Mucosa of stomach (tissue), 1 donor: ENCODE measurements at regions not wholly inside any gene's neighbourhood (a gene's known extent, or its start where the extent isn't known, plus 50 kb on each side); places are given as distances from the start of the nearest gene placed in this dataset.

Experiments
- H3K27me3 ChIP-seq: one replicate; pipeline ENCODE4 v1.7.0; 2013; ENCODE audit warnings: mild to moderate bottlenecking, low read length; ENCODE audit not compliant: control insufficient read depth, insufficient read depth
- H3K36me3 ChIP-seq: one replicate; pipeline ENCODE4 v1.7.0; 2013; ENCODE audit warnings: low read length; ENCODE audit not compliant: control insufficient read depth, insufficient read depth
- H3K4me1 ChIP-seq: one replicate; pipeline ENCODE4 v1.7.0; 2013; ENCODE audit warnings: mild to moderate bottlenecking, low read length; ENCODE audit not compliant: control insufficient read depth, insufficient read depth
- H3K4me3 ChIP-seq: one replicate; pipeline ENCODE4 v1.7.0; 2013; ENCODE audit warnings: low read length
- H3K9ac ChIP-seq: one replicate; pipeline ENCODE4 v1.7.0; 2013; ENCODE audit warnings: mild to moderate bottlenecking, low read length, moderate library complexity
- H3K9me3 ChIP-seq: one replicate; pipeline ENCODE4 v1.7.0; 2013; ENCODE audit warnings: mild to moderate bottlenecking, low read length, moderate library complexity; ENCODE audit not compliant: control insufficient read depth
- donor health status: Pancreatic carcinoma.

DNA sequence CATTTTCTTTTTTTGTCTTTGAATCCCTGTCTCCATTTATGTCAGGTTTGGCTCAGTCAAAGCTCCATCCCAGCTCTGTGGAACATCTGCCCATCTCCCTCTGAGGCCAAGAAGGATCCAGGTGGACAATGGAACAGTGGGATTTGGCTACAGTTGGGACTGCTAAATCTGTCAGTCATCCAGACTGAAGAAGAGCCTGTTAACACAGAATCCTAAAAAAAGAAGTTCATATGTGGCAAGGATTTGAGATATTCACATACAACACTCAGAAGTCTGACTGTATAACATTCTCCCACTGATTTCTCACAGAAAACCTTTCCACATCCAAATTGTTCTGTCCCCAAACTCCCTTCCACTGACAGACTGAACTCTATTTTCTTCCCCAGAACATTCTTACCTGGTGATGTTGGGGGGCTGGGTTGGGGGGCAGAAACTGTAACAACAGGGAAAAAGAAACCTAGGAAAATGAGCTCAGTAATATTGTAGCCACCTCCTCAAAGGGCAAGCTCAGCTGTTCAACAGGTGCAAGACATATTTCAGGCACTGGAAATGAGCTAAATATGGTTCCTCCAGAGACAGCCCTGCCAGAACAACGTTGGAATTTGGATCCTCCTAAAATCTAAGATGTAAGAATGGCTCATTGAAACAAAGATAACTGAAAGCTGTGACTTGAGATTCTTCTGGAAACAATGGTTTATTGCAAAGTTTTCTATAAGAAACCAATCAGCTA is 301.5 kb upstream of the CDH5 start:
- no peak overlapping the region for H3K4me3 ChIP-seq
- H3K9ac ChIP-seq = no peak overlapping the region
- no peaks in the 10 kb centered on the region for H3K27me3 ChIP-seq
- no peaks in the 10 kb centered on the region for H3K9me3 ChIP-seq
- no peaks in the 10 kb centered on the region for H3K4me1 ChIP-seq
- no peaks in the 10 kb centered on the region for H3K36me3 ChIP-seq

DNA sequence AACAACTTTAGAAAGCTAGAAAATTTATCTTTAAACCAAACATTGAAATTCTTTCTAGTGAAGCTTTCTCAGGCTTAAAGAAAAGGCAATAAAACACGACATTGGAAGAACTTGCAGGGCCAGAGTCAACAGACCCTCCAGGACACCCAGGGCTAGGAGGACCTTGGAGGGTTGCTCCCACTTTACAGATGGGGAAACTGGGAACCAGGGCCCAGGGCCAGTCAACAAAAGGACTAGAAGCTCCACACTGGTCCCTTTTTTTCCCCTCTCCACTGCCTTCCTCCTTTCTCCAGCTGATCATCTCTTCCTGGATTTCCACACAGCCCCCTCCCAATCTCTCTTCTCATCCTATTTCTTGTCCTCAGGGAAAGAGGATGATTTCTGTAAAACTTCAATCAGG is 307.7 kb upstream of the CDH5 start:
- H3K4me1 ChIP-seq = no peaks in the 10 kb centered on the region
- H3K36me3 ChIP-seq = no peaks in the 10 kb centered on the region
- H3K9ac ChIP-seq = no peak overlapping the region
- no peaks in the 10 kb centered on the region for H3K27me3 ChIP-seq
- no peak overlapping the region for H3K4me3 ChIP-seq
- no peaks in the 10 kb centered on the region for H3K9me3 ChIP-seq

DNA sequence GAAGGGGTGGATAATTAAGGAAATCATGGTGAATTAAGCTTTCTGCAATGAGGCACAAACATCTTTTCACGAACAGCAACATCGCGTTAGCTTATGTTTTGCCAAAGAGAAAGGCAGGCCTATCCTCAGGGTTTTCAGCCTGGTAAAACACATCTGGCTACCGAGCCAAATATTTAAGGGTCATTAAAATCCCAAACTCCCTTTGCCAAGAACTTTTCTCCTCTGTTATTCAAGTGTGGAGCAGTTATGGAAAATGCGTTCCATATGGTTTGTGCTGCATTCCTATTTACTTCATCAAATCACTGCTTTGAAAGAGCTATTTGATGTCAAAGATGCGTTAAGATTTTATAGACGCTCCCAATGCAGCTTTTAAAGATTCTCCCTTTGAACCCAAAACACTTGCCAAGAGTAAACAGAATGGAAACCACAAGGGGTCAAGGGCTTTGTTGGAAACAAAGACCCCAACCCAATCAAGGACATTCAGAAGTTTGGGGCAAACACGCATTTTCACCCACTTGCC is 308.3 kb upstream of the CDH5 start:
- H3K27me3 ChIP-seq = no peaks in the 10 kb centered on the region
- H3K4me3 ChIP-seq = no peak overlapping the region
- H3K4me1 ChIP-seq = no peaks in the 10 kb centered on the region
- no peaks in the 10 kb centered on the region for H3K9me3 ChIP-seq
- H3K36me3 ChIP-seq = no peaks in the 10 kb centered on the region
- no peak overlapping the region for H3K9ac ChIP-seq

DNA sequence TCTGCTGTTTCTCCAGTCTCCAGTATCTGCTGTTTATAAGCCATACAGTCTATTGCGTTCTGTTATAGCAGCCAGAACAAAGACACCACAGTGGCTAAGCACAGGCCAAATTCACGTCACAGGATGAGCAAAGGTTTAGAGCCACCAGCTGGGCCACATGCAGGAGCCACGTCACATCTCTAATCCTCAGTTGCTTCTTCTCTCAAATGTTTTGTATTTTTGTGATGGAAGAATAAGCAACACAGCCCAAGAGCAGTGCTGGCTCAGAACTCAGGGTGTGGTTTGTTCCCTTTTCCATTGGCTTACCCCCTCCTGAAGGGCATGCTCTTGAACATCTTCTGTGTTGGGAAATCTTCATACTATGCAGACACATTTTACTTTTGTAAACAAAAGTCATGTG is 309.4 kb upstream of the CDH5 start:
- H3K36me3 ChIP-seq = no peaks in the 10 kb centered on the region
- H3K9me3 ChIP-seq = no peaks in the 10 kb centered on the region
- H3K9ac ChIP-seq = no peak overlapping the region
- H3K27me3 ChIP-seq = no peaks in the 10 kb centered on the region
- no peaks in the 10 kb centered on the region for H3K4me1 ChIP-seq
- H3K4me3 ChIP-seq = no peak overlapping the region

DNA sequence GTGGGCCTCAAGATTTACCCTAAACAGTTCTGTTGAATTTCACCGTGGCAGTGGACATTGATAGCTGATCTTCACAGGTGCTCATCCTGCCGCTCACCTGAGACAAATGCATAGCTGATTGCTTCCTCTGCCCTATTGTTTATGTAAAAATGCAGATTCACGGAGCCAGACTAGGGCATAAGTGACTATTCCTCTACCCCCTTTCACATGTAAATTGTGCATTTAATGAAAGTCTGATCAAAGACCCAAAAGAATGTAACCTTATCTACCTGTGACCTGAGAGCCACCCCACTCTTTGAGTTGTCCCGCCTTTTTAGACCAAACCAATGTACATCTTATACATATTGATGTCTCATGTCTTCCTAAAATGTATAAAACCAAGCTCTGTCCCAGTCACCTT is 312.4 kb upstream of the CDH5 start:
- no peaks in the 10 kb centered on the region for H3K36me3 ChIP-seq
- no peak overlapping the region for H3K4me3 ChIP-seq
- no peaks in the 10 kb centered on the region for H3K27me3 ChIP-seq
- no peaks in the 10 kb centered on the region for H3K9me3 ChIP-seq
- no peak overlapping the region for H3K9ac ChIP-seq
- no peaks in the 10 kb centered on the region for H3K4me1 ChIP-seq

DNA sequence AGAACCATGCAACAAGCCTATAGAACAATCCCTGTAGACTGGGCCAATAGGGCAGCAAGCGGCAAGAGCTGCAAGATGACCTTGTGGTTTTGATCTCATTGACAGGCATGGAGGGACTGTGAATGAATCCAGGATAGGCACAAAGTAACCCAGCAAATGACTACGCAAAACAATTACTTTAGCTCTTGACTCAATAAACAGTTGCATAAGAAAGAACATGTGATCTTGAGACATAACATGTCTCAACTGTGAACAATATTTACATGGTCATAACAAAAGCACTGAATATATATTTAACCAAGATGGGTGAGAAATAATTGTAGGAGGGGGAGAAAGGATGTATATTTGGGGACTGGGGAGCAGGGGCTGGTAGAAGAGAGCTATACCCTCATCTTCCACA is 313.7 kb upstream of the CDH5 start:
- Histone ChIP-seq H3K27me3 (no peaks in the 10 kb centered on the region), H3K9me3 (no peaks in the 10 kb centered on the region), H3K4me1 (no peaks in the 10 kb centered on the region), H3K4me3 (no peak overlapping the region), H3K36me3 (no peaks in the 10 kb centered on the region), H3K9ac (no peak overlapping the region)

DNA sequence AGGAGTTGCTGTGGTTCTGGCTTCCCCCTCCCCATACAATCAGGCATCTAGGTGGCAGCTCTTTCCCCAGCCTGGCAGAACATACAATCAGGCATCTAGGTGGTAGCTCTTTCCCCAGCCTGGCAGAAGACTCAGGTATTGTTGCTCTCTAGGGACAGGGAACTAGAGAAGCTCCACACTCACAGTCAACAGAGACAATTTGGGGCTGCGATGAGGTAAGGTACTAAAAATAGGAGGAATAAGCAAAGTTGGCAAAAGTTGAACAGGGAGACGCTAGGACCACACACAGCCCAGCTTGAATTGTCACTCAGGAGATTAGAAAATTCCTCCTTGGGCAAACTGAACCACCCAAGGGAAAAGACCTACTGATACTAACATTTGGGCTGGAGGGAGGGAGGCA is 315.5 kb upstream of the CDH5 start:
- Histone ChIP-seq H3K27me3 (no peaks in the 10 kb centered on the region), H3K36me3 (no peaks in the 10 kb centered on the region), H3K4me1 (no peaks in the 10 kb centered on the region), H3K4me3 (no peak overlapping the region), H3K9me3 (no peaks in the 10 kb centered on the region), H3K9ac (no peak overlapping the region)

DNA sequence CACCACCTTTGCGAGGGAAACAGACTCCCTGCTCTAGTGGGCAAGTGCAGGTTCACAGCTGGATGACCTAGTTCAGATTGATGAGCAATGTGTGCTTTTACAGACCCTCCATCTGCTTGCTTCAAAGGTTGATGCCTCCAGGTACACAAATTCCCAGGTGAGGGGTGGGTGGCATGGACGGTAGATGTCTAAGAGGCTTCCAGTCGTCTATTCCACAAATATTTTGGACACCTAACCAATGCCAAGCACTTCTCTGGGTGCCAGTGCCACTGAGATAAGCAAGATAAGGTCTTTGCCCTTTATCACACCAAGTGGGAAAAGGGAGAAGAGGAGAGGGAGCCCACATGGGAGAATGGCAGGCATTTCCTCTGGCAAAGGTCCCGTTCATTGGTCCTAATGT is 316.6 kb upstream of the CDH5 start:
- Histone ChIP-seq H3K9ac (no peak overlapping the region), H3K27me3 (no peaks in the 10 kb centered on the region), H3K4me3 (no peak overlapping the region), H3K4me1 (no peaks in the 10 kb centered on the region), H3K9me3 (no peaks in the 10 kb centered on the region), H3K36me3 (no peaks in the 10 kb centered on the region)

DNA sequence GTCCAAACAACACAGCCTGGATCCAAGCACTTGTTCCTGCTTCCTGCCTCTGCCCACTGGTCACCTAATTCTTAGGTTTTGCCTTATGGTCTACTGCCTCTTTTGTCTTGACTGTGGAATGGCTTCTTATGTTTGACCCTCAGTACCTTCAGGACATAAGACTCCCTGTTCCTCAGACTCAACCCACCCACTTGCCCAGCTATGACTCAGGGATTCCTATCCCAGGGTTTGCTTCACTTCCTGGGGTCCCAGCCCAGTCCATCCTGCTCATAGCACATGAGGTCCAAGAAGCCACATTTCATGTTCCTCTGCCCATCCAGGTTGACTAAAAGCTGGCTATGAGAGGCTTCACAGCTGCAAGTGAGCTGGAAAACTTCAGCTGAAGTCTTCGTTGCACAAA is 320.9 kb upstream of the CDH5 start:
- Histone ChIP-seq H3K4me3 (no peak overlapping the region), H3K4me1 (no peaks in the 10 kb centered on the region), H3K9me3 (no peaks in the 10 kb centered on the region), H3K27me3 (no peaks in the 10 kb centered on the region), H3K9ac (no peak overlapping the region), H3K36me3 (no peaks in the 10 kb centered on the region)

DNA sequence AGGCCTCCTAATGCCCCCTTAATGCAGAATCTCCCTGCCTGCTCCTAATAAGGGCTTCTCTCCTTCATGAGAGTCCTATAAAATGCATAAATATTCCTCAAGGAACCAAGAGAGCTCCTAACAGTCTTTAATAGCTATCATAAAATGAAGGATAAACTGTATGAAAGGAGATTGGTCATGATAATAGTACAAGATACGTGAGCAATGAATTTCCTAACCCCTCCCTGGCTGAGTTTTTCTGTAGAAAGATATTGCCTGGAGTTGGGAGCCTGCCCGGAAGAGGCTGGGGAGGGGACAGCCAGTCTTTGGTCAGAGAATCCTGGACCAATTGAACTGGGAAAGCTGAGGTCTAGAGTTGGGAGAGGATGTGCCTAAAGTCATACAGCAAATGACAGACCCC is 321.9 kb upstream of the CDH5 start:
- Histone ChIP-seq H3K36me3 (no peaks in the 10 kb centered on the region), H3K27me3 (no peaks in the 10 kb centered on the region), H3K4me3 (no peak overlapping the region), H3K4me1 (no peaks in the 10 kb centered on the region), H3K9me3 (no peaks in the 10 kb centered on the region), H3K9ac (no peak overlapping the region)

DNA sequence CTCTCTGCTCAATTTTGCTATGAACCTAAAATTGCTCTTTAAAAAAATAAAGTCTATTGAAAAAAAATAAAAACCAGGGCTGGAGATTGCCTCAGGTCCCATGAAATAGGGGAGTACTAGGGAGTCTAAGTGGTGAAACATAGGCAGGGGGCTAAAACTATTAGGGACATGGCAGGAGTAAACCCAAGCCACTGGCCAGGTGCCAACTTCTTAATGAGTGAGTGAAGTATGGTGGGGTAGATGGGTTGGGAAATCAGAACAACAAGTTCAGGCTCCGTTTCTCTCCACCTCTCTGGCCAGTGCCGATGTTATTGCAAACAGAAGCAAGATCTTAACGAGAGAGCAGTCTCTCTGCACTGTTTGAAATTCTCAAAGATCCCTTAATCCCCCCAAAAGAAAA is 322.4 kb upstream of the CDH5 start:
- H3K9ac ChIP-seq = no peak overlapping the region
- no peak overlapping the region for H3K4me3 ChIP-seq
- no peaks in the 10 kb centered on the region for H3K27me3 ChIP-seq
- no peaks in the 10 kb centered on the region for H3K9me3 ChIP-seq
- H3K36me3 ChIP-seq = no peaks in the 10 kb centered on the region
- no peaks in the 10 kb centered on the region for H3K4me1 ChIP-seq

DNA sequence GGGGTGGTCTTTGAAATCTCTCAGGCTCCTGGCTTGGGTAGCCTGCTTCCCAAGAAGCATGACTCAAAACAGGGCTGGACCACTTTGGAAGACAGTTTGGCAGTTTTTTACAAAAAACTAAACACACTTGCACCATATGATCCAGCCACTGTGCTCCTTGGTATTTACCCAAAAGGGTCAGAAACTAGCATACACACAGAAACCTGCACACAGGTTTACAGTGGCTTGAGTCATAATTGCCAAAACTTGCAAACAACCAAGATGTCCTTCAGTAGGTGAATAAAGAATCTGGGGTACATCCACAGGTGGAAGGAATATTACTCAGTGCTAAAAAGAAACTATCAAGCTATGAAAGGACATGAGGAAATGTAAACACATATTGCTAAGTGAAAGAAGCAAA is 323.2 kb upstream of the CDH5 start:
- no peak overlapping the region for H3K4me3 ChIP-seq
- H3K4me1 ChIP-seq = no peaks in the 10 kb centered on the region
- H3K36me3 ChIP-seq = no peaks in the 10 kb centered on the region
- H3K9me3 ChIP-seq = no peaks in the 10 kb centered on the region
- no peak overlapping the region for H3K9ac ChIP-seq
- no peaks in the 10 kb centered on the region for H3K27me3 ChIP-seq

DNA sequence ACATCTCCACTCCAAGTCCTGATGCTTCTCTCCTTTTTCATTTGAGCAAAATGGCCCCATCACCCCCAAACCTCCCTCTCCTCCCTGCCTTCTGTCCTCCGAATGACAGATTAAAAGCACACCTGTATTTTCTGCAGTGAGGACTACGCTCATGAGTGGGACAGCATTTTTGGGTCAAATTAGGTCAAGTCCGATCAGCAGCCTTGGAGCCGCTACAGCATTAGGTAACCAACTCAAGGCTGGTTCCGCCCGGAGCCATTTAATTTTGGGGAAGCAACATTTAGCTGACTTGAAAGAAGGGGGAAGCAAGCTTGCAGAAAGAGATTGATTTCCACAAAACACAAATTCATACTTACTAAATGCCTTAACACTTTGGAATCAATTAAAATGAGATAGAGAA is 324.1 kb upstream of the CDH5 start:
- Histone ChIP-seq H3K27me3 (no peaks in the 10 kb centered on the region), H3K9me3 (no peaks in the 10 kb centered on the region), H3K36me3 (no peaks in the 10 kb centered on the region), H3K9ac (no peak overlapping the region), H3K4me3 (no peak overlapping the region), H3K4me1 (no peaks in the 10 kb centered on the region)
